Lower lobe of right lung (tissue), 2 donors: ENCODE measurements at regions not wholly inside any gene's neighbourhood (a gene's known extent, or its start where the extent isn't known, plus 50 kb on each side); places are given as distances from the start of the nearest gene placed in this dataset.
"Not testable (repeated sequence)": the region's sequence is repeated elsewhere in the genome, so short reads cannot be mapped to it uniquely, and the experiment has no call there.

Experiments used
- ATAC-seq, 2 donors: fragments of 200-7000 bp; cut with Tn5 transposase; one replicate each; pipeline ENCODE4 v1.9.1; 2020 to 2022; ENCODE audit warnings: mild to moderate bottlenecking in 2 of 2, moderate library complexity in 2 of 2
- DNase-seq: peaks from one replicate; pipeline ENCODE4 v3.0.0-alpha.2; 2020
- H3K27ac ChIP-seq: fragments of 200-600 bp; one replicate; pipeline ENCODE4 v1.8.0; 2022
- H3K27me3 ChIP-seq: fragments of 200-600 bp; one replicate; pipeline ENCODE4 v1.8.0; 2022; ENCODE audit warnings: low read depth
- H3K36me3 ChIP-seq: fragments of 200-600 bp; one replicate; pipeline ENCODE4 v1.8.0; 2022; ENCODE audit warnings: mild to moderate bottlenecking
- H3K4me1 ChIP-seq: fragments of 200-600 bp; one replicate; pipeline ENCODE4 v1.8.0; 2022
- H3K4me3 ChIP-seq: fragments of 200-600 bp; one replicate; pipeline ENCODE4 v1.8.0; 2022; ENCODE audit warnings: mild to moderate bottlenecking
- H3K9me3 ChIP-seq: fragments of 200-600 bp; one replicate; pipeline ENCODE4 v1.8.0; 2022
- intact Hi-C: fragments of 100-400 bp; cut with DNase I; formaldehyde crosslinking; loops from one replicate; pipeline ENCODE4 v1.11.0; 2022
- TF ChIP-seq, protein P1 (sequence below): fragments of 200-600 bp; IDR thresholded peaks from one replicate; pipeline ENCODE4 v1.8.0; 2022; ENCODE audit warnings: antibody characterized with exemption, mild to moderate bottlenecking
- donor health status: DM: no; HTN: yes; CAD: no; lungs with severe emphysema.

DNA sequence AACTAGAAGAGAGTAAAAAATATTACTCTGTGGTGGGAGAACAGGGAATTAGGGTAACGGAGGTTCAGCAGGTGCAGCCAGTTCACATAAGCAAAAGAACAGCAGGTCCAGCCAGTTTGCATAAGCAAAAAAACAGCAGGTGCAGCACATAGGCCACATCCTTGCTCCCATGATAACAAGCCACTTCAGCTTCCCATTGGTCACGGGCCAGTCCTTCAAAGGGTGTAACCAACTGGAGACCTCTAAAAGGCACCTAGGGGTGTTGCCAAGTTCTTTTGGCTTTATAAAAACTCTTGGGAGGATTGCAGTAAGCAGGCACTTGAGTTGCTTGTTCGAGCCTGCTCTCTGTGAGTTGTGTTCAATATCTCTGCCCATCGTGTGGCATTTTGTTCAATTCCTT, 488.1 kb downstream of the XYLT1 start:
- TF ChIP-seq, protein P1, sequence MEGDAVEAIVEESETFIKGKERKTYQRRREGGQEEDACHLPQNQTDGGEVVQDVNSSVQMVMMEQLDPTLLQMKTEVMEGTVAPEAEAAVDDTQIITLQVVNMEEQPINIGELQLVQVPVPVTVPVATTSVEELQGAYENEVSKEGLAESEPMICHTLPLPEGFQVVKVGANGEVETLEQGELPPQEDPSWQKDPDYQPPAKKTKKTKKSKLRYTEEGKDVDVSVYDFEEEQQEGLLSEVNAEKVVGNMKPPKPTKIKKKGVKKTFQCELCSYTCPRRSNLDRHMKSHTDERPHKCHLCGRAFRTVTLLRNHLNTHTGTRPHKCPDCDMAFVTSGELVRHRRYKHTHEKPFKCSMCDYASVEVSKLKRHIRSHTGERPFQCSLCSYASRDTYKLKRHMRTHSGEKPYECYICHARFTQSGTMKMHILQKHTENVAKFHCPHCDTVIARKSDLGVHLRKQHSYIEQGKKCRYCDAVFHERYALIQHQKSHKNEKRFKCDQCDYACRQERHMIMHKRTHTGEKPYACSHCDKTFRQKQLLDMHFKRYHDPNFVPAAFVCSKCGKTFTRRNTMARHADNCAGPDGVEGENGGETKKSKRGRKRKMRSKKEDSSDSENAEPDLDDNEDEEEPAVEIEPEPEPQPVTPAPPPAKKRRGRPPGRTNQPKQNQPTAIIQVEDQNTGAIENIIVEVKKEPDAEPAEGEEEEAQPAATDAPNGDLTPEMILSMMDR: no peak
- H3K4me1 ChIP-seq: no peaks in the 10 kb centered on the region

DNA sequence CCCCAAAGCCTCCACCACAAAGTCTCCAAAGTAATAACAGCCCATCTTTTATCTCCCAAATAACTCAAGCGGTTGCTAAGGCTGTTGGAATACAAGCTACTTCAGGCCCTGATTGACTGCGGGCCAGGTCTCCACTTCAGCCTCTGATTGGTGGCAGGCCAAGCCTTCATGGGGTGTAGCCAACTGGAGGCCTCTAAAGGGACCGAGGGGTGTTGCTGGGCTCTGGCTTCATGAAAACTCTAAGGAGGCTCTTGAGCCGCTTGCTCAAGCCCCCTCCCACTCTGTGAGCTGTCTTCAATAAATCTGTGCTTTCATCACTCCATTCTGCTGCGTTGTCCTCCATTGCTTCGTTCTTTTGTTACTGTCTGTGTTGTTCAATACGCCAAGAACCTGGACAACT, 487.2 kb downstream of the XYLT1 start:
- ATAC-seq (no peak), DNase-seq (no peak)
- no peaks in the 10 kb centered on the region for H3K36me3 ChIP-seq
- H3K9me3 ChIP-seq: no peaks in the 10 kb centered on the region
- no peaks in the 10 kb centered on the region for H3K4me1 ChIP-seq
- H3K27me3 ChIP-seq: no peaks in the 10 kb centered on the region
- intact Hi-C loops: no loop called here
- no peak overlapping the region for H3K27ac ChIP-seq
- no peak overlapping the region for H3K4me3 ChIP-seq
- TF ChIP-seq, protein P1: no peak

More for the DNA sequence above, 488.1 kb downstream of the XYLT1 start:
- DNase-seq (no peak), ATAC-seq (no peak)
- no peaks in the 10 kb centered on the region for H3K27me3 ChIP-seq
- H3K4me3 ChIP-seq: no peak overlapping the region
- intact Hi-C loops: no loop called here
- no peaks in the 10 kb centered on the region for H3K36me3 ChIP-seq
- no peaks in the 10 kb centered on the region for H3K9me3 ChIP-seq
- H3K27ac ChIP-seq: no peak overlapping the region

DNA sequence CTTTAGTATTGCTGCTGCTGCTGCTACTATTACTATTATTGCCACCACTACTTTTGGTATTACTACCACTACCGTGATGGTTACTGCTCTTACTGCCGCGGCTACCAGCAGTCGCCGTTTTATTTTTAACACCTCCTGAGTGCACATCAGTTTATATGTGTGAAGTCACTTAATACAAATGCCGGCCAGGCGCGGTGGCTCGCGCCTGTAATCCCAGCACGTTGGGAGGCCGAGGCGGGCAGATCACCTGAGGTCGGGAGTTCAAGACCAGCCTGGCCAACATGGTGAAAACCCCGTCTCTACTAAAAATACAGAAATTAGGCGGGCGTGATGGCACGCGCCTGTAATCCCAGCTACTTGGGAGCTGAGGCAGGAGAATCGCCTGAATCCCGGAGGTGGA, 486.7 kb downstream of the XYLT1 start:
- H3K36me3 ChIP-seq, ATAC-seq, H3K4me3 ChIP-seq, H3K9me3 ChIP-seq, DNase-seq, H3K27ac ChIP-seq, H3K4me1 ChIP-seq, intact Hi-C loops, H3K27me3 ChIP-seq: not testable (repeated sequence)

DNA sequence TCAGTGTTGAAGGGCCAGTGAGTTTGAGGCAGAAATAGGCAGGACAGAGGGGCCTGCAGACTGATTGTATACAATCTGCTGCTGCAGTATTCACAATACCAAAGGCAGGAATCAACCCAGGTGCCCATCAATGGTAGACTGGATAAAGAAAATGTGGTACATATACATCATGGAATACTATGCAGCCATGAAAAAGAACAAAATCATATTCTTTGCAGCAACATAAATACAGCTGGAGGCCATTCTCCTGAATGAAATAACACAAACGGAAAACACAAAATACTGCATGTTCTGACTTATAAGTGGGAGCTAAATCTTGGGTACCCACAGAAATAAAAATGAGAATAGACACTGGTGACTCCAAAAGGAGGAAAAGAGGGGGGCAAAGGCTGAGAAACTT, 485.1 kb downstream of the XYLT1 start:
- TF ChIP-seq, protein P1: no peak
- intact Hi-C loops: no loop called here
- H3K27ac ChIP-seq: no peak overlapping the region
- no peak for DNase-seq
- no peak overlapping the region for H3K4me3 ChIP-seq
- no peaks in the 10 kb centered on the region for H3K27me3 ChIP-seq
- H3K4me1 ChIP-seq: no peaks in the 10 kb centered on the region
- no peaks in the 10 kb centered on the region for H3K36me3 ChIP-seq
- no peak for ATAC-seq
- no peaks in the 10 kb centered on the region for H3K9me3 ChIP-seq

DNA sequence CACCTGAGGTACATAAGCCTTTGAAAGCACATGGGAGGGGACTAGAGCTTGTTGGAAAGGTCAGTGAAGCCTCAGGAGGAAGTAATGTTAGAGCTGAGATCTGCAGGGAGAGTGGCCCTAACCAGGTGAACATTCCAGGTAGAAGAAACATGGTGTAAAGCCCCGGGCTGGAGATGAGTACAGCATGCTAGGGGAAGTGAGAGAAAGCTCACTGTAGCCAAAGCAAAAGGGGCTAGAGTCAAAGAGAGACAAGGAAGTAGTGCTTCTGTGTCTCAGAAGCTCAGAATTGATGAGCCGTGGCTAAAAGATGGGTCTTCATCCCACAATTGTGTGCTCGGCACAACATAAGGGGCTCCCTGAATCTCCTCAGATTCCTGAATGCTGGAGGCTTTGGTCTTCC, 481.8 kb downstream of the XYLT1 start:
- peaks cover 7% of the 10 kb centered on the region for H3K4me1 ChIP-seq
- no peaks in the 10 kb centered on the region for H3K27me3 ChIP-seq
- no peak overlapping the region for H3K4me3 ChIP-seq
- ATAC-seq (no peak), DNase-seq (no peak)
- H3K27ac ChIP-seq: no peak overlapping the region
- no peaks in the 10 kb centered on the region for H3K9me3 ChIP-seq
- no peaks in the 10 kb centered on the region for H3K36me3 ChIP-seq
- intact Hi-C loops: no loop called here
- TF ChIP-seq, protein P1: no peak

DNA sequence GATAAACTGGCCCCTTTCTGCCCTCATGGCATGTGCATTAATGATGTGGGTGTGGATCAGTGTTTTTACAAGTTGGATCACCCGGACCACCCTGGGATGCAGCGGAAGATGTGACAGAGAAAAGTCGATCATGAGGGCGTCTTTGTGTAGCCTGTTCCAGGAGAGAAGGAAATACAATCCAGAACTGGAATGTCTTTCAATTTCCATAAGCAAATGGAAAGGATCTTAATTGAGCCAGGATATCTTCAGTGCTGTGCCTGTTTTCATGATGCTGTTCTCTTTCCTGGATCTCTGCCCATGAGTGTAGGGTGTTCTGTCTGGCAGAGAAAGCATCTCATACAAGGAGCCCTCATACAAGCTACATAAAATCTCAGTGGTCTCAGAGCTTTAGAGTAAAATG, 481.4 kb downstream of the XYLT1 start:
- Histone ChIP-seq H3K9me3 (no peaks in the 10 kb centered on the region), H3K36me3 (no peaks in the 10 kb centered on the region), H3K27ac (no peak overlapping the region), H3K4me3 (no peak overlapping the region), H3K27me3 (no peaks in the 10 kb centered on the region), H3K4me1 (peaks cover 7% of the 10 kb centered on the region)
- TF ChIP-seq, protein P1: no peak
- ATAC-seq: no peak
- intact Hi-C loops: no loop called here
- DNase-seq: no peak
